Spleen (tissue), 7 donors: ENCODE measurements at regions not wholly inside any gene's neighbourhood (a gene's known extent, or its start where the extent isn't known, plus 50 kb on each side); places are given as distances from the start of the nearest gene placed in this dataset.

Experiments used
- CTCF ChIP-seq, 11 experiments: fragments of 200-600 bp in 7 of 11; fragments of 450-650 bp in 4 of 11; sonication (generic) in 4 of 11; IDR thresholded peaks in 8 of 11; conservative IDR thresholded peaks in 3 of 11; 1 replicate in 7 of 11; 2 replicates in 4 of 11; pipeline versions ENCODE4 v1.4.0 to v1.8.0; 2016 to 2021; ENCODE audit warnings: antibody characterized with exemption in 11 of 11, inconsistent platforms in 4 of 11, mild to moderate bottlenecking in 1 of 11
- POLR2A ChIP-seq, 3 donors: fragments of 450-650 bp; IDR thresholded peaks; one replicate each; pipeline ENCODE4 v1.5.1; 2017; ENCODE audit warnings: antibody characterized with exemption in 3 of 3, mild to moderate bottlenecking in 1 of 3
- POLR2AphosphoS5 ChIP-seq, 3 donors: sonication (generic); formaldehyde crosslinking; IDR thresholded peaks; one replicate each; pipeline ENCODE4 v1.5.1; 2017; ENCODE audit warnings: antibody characterized with exemption in 3 of 3
- donor health status: DM: no; HTN: no; CAD: no; lungs with moderate emphysema.
- donor health status: DM: no; HTN: no; CAD: no.
- donor health status: DM: no; HTN: no; CAD: no.

GRCh38 chr14:104421401-104421821 lies 158.2 kb upstream of the C14orf180 start:
- no peak for TF ChIP-seq CTCF (IDR thresholded peaks at IDR 0.05 in 8 of 11, conservative IDR thresholded peaks at IDR 0.05 in 3 of 11)
- no peak for TF ChIP-seq POLR2A (IDR thresholded peaks at IDR 0.05)
- no peak for TF ChIP-seq POLR2AphosphoS5 (IDR thresholded peaks at IDR 0.05)
